Hepatocyte (in vitro differentiated cells): ENCODE measurements at regions not wholly inside any gene's neighbourhood (a gene's known extent, or its start where the extent isn't known, plus 50 kb on each side); places are given as distances from the start of the nearest gene placed in this dataset.

Experiments
- DNase-seq: peaks from one replicate; pipeline ENCODE4 v3.0.0-alpha.2; 2016; ENCODE audit warnings: low spot score
- H2AFZ ChIP-seq: fragments of 200-600 bp; sonication (generic); 2 replicates; pipeline ENCODE4 v1.6.0; 2016; ENCODE audit warnings: antibody characterized with exemption, mild to moderate bottlenecking
- H3K27ac ChIP-seq: fragments of 200-600 bp; sonication (generic); 2 replicates; pipeline ENCODE4 v1.5.1; 2016; ENCODE audit warnings: mild to moderate bottlenecking
- H3K27me3 ChIP-seq: fragments of 200-600 bp; sonication (generic); 2 replicates; pipeline ENCODE4 v1.6.1; 2016
- H3K36me3 ChIP-seq: fragments of 200-600 bp; sonication (generic); replicated peaks from 2 replicates; pipeline ENCODE4 v1.5.1; 2016; ENCODE audit warnings: low read depth; ENCODE audit not compliant: insufficient read depth
- H3K4me1 ChIP-seq: fragments of 200-600 bp; sonication (generic); 2 replicates; pipeline ENCODE4 v1.5.1; 2016; ENCODE audit warnings: mild to moderate bottlenecking, moderate library complexity; ENCODE audit not compliant: insufficient read depth
- H3K4me2 ChIP-seq: fragments of 200-600 bp; sonication (generic); 2 replicates; pipeline ENCODE4 v1.6.0; 2016
- H3K4me3 ChIP-seq: fragments of 200-600 bp; sonication (generic); 2 replicates; pipeline ENCODE4 v1.5.1; 2016; ENCODE audit warnings: mild to moderate bottlenecking
- H3K79me2 ChIP-seq: fragments of 200-600 bp; sonication (generic); 2 replicates; pipeline ENCODE4 v1.6.0; 2017; ENCODE audit warnings: mild to moderate bottlenecking
- H3K9me2 ChIP-seq: fragments of 200-600 bp; sonication (generic); replicated peaks from 2 replicates; pipeline ENCODE4 v1.6.0; 2017; ENCODE audit warnings: mild to moderate bottlenecking; ENCODE audit not compliant: insufficient read depth
- H3K9me3 ChIP-seq: fragments of 200-600 bp; sonication (generic); 2 replicates; pipeline ENCODE4 v1.5.1; 2016; ENCODE audit warnings: low read depth, mild to moderate bottlenecking
- H4K20me1 ChIP-seq: fragments of 200-600 bp; sonication (generic); 2 replicates; pipeline ENCODE4 v1.6.0; 2016; ENCODE audit warnings: mild to moderate bottlenecking; ENCODE audit not compliant: insufficient read depth, poor library complexity, severe bottlenecking
- EZH2 ChIP-seq: fragments of 200-600 bp; sonication (generic); IDR thresholded peaks from 2 replicates; pipeline ENCODE4 v1.6.1; 2016; ENCODE audit warnings: antibody characterized with exemption, mild to moderate bottlenecking, borderline replicate concordance
- EZH2phosphoT487 ChIP-seq: fragments of 200-600 bp; sonication (generic); IDR thresholded peaks from one replicate; pipeline ENCODE4 v1.6.1; 2018; ENCODE audit warnings: antibody characterized with exemption, mild to moderate bottlenecking, low read depth, moderate library complexity; ENCODE audit not compliant: unreplicated experiment, severe bottlenecking
- WGBS: methylation state at CpG from one replicate; pipeline ENCODE4 v1.1.6; 2016; ENCODE audit warnings: low lambda C conversion rate; ENCODE audit errors: missing lambda C conversion rate; 5-methylcytosine and 5-hydroxymethylcytosine counted together
- TF ChIP-seq, protein P1 (sequence below): fragments of 200-600 bp; sonication (generic); IDR thresholded peaks from 2 replicates; pipeline ENCODE4 v1.5.1; 2016; ENCODE audit warnings: antibody characterized with exemption, mild to moderate bottlenecking; ENCODE audit not compliant: poor library complexity

DNA sequence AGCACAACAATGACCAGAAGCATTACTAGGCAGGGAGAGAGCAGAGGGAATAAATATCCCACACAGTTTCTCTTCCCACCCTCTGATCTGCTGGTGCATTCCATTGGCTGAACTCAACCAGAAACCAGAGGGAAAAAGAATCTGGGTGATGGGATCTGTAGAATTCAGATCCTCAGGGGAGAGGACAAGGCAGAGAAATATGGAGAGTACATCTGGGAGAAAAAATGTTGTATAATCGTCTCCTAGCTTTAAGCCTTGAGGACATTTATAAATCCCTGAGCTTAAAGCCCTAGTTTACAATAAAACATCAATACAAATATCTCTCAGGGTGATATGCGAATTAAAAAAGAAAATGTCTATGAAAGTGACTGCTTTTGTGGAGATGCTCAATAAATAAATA, 368.1 kb upstream of the MAD2L1 start:
- H3K9me2 ChIP-seq, result no peaks in the 10 kb centered on the region
- no peaks in the 10 kb centered on the region for H3K27me3 ChIP-seq
- H3K4me3 ChIP-seq, result no peak overlapping the region
- peaks cover 3% of the 10 kb centered on the region for H3K4me1 ChIP-seq
- H3K36me3 ChIP-seq, result no peaks in the 10 kb centered on the region
- no peaks in the 10 kb centered on the region for H4K20me1 ChIP-seq
- H3K9me3 ChIP-seq, result no peaks in the 10 kb centered on the region
- no peaks in the 10 kb centered on the region for H3K79me2 ChIP-seq
- no peak overlapping the region for H3K27ac ChIP-seq
- no peak for DNase-seq
- 61% methylated on average over 2 of the region's 2 CpGs for WGBS
- no peak overlapping the region for H2AFZ ChIP-seq
- H3K4me2 ChIP-seq, result no peak overlapping the region
- no peak for TF ChIP-seq EZH2
- TF ChIP-seq, protein P1, sequence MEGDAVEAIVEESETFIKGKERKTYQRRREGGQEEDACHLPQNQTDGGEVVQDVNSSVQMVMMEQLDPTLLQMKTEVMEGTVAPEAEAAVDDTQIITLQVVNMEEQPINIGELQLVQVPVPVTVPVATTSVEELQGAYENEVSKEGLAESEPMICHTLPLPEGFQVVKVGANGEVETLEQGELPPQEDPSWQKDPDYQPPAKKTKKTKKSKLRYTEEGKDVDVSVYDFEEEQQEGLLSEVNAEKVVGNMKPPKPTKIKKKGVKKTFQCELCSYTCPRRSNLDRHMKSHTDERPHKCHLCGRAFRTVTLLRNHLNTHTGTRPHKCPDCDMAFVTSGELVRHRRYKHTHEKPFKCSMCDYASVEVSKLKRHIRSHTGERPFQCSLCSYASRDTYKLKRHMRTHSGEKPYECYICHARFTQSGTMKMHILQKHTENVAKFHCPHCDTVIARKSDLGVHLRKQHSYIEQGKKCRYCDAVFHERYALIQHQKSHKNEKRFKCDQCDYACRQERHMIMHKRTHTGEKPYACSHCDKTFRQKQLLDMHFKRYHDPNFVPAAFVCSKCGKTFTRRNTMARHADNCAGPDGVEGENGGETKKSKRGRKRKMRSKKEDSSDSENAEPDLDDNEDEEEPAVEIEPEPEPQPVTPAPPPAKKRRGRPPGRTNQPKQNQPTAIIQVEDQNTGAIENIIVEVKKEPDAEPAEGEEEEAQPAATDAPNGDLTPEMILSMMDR, result no peak
- no peak for TF ChIP-seq EZH2phosphoT487

DNA sequence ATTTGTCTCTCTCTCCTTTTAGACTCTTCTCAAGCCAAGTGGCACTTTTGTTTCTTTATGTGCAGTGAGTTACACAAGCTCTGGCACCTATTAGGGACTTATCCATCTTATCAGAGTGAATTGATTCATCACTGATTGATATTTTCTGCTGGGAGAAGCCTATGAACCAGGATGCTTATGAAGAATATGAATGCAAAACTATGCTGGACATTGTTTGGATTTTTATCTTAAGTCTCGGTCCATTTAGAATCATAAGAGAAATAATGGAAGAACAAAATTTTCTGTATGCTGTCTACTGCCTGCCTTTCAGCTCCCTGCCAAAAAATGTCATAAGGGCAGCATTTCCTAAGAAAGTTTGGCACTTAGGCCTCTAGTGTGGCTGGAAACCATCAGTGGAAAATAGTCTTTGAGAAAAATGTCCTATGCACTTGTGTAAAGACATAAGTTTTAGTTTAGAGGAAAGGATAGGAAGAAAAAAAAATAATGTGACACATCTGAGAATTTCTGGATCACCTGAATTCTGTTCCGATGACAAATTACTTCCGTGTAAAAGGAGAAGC, 365.7 kb upstream of the MAD2L1 start:
- H3K79me2 ChIP-seq, result no peaks in the 10 kb centered on the region
- no peak overlapping the region for H3K27ac ChIP-seq
- H3K4me3 ChIP-seq, result no peak overlapping the region
- H3K4me1 ChIP-seq, result peaks cover 3% of the 10 kb centered on the region
- H2AFZ ChIP-seq, result no peak overlapping the region
- TF ChIP-seq EZH2phosphoT487, result no peak
- TF ChIP-seq, protein P1, result no peak
- no peak for TF ChIP-seq EZH2
- H3K4me2 ChIP-seq, result no peak overlapping the region
- no peaks in the 10 kb centered on the region for H4K20me1 ChIP-seq
- H3K36me3 ChIP-seq, result no peaks in the 10 kb centered on the region
- no peaks in the 10 kb centered on the region for H3K9me2 ChIP-seq
- no peaks in the 10 kb centered on the region for H3K9me3 ChIP-seq
- no peaks in the 10 kb centered on the region for H3K27me3 ChIP-seq
- no peak for DNase-seq
- WGBS, result 93% methylated on average over 3 of the region's 3 CpGs

DNA sequence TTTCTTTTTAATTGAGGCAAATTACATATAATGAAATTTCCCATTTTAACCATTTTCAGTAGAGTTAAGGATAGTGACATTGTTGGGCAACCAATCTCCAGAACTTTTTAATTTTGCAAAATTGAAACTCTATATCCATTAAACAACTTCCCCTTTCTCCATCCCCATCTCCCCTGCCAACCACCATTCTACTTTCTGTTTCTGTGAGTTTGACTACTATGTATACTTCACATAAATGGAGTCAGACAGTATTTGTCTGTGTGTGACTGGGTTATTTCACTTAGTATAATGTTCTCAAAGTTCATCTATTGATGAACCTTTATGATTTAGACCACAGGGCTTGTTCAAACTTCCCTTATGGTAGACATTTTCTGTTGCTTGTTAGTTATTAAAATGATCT, 364.5 kb upstream of the MAD2L1 start:
- DNase-seq, result no peak
- H3K36me3 ChIP-seq, result no peaks in the 10 kb centered on the region
- peaks cover 3% of the 10 kb centered on the region for H3K4me1 ChIP-seq
- H3K4me2 ChIP-seq, result no peak overlapping the region
- no peaks in the 10 kb centered on the region for H3K9me3 ChIP-seq
- H3K27me3 ChIP-seq, result no peaks in the 10 kb centered on the region
- H3K79me2 ChIP-seq, result no peaks in the 10 kb centered on the region
- no peaks in the 10 kb centered on the region for H3K9me2 ChIP-seq
- H3K27ac ChIP-seq, result no peak overlapping the region
- TF ChIP-seq, protein P1, result no peak
- TF ChIP-seq EZH2, result no peak
- no peak for TF ChIP-seq EZH2phosphoT487
- H4K20me1 ChIP-seq, result no peaks in the 10 kb centered on the region
- no peak overlapping the region for H3K4me3 ChIP-seq
- no peak overlapping the region for H2AFZ ChIP-seq

DNA sequence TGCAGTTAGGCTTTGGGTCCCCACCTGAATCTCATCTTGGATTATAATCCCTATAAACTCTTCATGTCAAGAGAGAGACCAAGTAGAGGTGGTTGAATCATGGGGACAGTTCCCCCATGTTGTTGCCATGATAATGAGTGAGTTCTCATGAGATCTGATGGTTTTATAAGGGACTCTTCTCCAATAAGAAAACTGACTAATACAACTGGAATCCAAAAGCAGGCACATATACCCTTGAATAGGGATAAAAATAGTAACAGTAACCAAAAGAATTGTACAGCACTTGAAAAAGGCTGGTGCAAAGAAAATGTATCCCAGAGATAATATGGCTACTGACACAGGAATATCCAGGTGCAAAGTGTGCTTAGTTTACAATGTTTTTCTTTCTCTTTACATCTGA, 351.5 kb upstream of the MAD2L1 start:
- no peak overlapping the region for H3K4me2 ChIP-seq
- no peaks in the 10 kb centered on the region for H3K36me3 ChIP-seq
- H3K4me3 ChIP-seq, result no peak overlapping the region
- H3K27ac ChIP-seq, result no peak overlapping the region
- H3K4me1 ChIP-seq, result no peaks in the 10 kb centered on the region
- H3K9me2 ChIP-seq, result no peaks in the 10 kb centered on the region
- H2AFZ ChIP-seq, result no peak overlapping the region
- H3K79me2 ChIP-seq, result no peaks in the 10 kb centered on the region
- no peaks in the 10 kb centered on the region for H3K27me3 ChIP-seq
- no peak for TF ChIP-seq EZH2phosphoT487
- TF ChIP-seq EZH2, result no peak
- TF ChIP-seq, protein P1, result no peak
- no peaks in the 10 kb centered on the region for H4K20me1 ChIP-seq
- no peak for DNase-seq
- H3K9me3 ChIP-seq, result no peaks in the 10 kb centered on the region
